Activated CD4-positive, alpha-beta T cell treated with anti-CD3 and anti-CD28 coated beads, Interleukin-2, amount 50 U/mL, for 4 hours (primary cell): ENCODE measurements at regions not wholly inside any gene's neighbourhood (a gene's known extent, or its start where the extent isn't known, plus 50 kb on each side); places are given as distances from the start of the nearest gene placed in this dataset.

Experiments used
- DNase-seq, 2 experiments: peaks; one replicate each; pipeline ENCODE4 v3.0.0-alpha.2; 2020

- DNase-seq: no peak
Observed at GRCh38 chr6:14443629-14444268, 326.2 kb downstream of the CD83 start.

- no peak for DNase-seq
Observed at GRCh38 chr6:14444295-14444972, 326.9 kb downstream of the CD83 start.

DNA sequence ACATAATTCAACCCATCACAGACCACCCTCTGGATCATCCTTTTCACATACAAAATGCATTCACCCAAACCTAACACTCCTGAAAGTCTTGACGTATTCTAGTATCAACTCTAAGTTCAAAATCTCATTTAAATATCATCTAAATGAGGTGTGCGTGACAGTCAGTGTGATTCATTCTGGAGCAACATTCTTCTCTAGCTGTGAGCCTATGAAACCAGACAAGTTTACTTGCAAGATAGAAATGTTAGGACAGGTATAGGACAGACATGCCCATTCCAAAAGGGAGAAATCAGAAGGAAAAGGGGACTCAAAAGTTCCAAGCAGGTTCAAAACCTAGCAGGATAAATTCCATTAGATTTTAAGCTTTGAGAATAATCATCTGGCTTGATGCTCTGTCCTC lies 329.7 kb downstream of the CD83 start:
- no peak for DNase-seq

- no peak for DNase-seq
Observed at GRCh38 chr6:14448246-14448645, 330.7 kb downstream of the CD83 start.

- DNase-seq: no peak
Observed at GRCh38 chr6:14450133-14450504, 332.5 kb downstream of the CD83 start.

DNA sequence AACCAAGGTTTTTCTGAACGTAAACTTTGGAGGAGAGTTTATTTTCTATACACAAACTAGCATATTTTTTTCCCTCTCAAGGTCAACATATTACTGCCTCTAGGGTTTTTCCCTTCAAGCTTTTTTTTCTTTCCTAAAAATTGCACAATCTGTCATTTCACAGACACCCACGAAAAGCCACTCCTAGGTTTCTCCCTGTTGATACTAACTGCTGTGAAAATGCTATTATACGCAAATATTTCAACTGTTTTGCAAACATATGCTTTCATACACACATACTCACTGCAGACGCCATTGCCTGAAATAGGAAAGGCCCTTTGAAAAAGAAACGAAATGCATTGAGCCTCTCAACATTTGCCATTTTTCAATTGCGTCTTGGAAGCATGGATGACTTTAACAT lies 333.0 kb downstream of the CD83 start:
- DNase-seq: no peak

DNA sequence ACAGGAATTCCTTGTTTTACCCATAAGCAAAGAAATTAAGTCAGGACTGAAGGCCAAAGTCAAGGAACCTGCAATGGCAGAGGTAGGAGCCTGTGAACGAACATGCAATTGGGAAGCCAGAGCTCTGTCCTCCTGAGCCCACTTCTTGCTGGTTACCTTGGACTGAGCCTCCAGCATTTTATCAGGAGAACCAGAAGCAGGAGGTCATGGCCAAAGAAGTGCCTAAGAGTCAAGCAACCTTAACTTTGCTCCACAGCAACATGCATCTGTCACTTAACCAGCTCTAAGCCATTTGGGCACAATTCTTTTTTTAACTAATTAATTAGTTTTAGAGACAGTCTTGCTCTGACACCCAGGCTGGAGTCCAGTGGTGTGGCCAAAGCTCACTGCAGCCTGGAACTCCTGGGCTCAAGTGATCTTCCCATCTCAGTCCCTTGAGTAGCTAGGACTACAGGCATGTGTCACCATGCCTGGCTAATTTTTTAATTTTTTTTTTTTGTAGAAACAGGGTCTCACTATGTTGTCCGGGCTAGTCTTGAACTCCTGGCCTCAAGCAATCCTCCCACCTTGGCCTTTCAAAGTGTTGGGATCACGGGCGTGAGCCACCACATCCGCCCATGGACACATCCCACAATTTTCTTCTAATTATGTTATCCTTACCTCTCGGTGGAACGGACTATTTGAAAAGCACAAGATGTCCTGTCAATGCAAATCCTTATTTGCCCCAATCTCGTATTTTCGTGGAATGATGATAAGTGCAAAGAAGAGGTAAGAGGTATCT lies 334.2 kb downstream of the CD83 start:
- DNase-seq: no peak

DNA sequence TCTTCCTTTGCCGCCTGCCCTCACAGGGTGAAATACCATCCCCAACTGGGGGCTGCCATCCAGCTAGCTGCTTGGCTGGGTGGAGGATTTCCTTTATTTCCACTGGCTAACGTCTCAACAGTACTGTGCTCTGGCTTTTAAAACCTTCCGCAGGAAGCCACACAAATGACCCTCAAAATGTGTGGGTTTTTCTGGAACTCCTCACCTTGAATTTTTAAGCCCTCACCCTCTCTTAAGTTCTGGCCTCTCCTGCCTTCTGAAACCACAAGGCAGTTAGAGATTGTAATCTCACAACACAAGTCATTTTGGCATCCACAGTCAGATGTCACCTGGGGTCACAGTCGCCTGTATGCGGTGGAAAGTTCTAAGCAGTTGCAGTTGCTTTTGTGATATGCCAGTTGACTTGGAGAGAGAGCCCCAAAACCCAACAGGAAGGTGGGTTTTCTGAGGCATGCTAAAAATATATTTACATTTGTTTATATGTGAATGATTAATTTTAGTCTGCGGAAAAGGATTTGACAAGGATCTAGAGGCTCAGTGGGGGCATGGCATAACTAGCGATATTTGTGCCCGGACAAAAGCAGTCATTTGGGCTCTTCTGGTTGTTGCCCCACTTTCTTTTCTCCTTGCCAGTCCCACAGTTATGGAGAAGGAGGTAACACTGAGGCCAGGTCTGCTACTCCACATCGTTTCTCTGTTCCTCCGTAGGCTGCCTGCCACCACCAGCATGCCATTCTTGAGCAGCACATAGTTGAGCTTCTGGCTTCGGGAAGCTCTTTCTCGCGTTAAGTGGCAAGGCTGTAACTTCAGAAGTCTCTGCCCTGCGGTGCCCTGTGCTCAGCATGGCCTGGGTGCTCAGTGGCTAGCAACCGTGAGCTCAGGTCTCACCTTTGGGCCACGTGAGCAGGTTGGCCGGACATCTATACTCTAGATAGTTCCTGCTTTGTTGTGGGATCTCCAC lies 335.3 kb downstream of the CD83 start:
- peak; percentile 27 for DNase-seq

DNA sequence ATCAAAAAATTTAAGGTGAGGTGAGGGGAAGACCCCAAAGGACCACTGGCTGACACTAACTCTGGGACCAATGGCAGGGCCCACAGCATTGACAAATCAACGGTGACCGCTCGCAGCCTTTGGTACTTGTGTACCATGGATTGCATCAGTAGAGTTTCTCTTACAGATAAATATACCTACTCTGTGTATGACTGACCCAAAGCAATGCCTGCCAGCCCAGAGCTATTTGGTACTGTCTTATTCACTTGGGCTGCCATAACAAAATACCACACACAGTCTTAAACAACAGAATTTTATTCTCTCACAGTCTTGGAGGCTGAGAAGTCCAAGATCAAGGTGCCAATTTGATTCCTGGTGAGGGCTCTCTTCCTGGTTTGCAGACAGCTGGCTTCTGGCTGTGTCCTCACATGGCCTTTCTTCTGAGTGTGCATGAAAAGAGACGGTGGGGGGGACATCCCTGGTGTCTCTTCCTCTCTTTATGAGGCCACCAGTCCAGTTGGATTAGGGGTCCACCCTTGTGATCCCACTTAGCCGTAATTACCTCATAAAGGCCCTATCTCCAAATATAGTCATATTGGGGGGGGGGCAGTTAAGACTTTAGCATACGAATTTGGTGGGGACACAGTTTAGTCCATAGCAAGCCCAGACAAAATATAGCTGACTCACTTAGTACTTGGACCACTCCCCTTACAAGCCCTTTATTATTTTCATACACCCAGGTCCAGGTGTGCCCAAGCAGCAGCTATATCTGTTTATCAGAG lies 336.3 kb downstream of the CD83 start:
- no peak for DNase-seq

DNA sequence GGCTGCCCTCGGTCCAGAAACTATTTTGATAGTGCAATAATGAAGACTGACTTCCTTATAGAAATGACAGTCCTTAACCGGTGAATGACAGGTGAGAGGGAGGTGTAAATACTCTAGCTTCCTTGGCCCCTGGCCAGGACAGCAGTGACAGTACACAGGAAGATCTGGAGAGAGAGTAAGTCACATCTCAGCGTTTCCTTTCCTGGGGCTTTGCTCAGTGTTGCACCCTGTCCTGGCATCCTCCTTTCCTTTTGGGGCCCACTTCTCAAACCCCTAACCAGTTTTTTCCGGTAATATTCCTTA lies 336.9 kb downstream of the CD83 start:
- peak; percentile 19 for DNase-seq

DNA sequence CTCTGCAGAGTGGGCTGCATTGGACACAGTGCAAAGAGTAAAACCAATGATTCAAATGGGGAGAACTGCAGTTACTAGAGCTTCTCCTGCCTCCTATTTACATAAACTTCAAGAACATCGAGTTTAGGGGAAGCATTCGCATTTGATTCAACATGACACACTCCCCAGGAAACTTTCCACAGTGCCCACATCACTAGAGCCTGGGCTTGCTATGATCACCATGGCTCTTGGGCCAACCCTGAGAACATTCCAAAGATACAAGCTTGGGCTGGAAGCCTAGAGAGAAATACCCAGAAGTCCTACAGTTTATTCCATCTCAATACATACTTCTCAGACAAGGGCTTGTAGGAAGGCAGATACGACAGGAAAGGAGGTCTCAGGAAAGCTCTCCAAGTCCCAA lies 337.9 kb downstream of the CD83 start:
- DNase-seq: no peak

DNA sequence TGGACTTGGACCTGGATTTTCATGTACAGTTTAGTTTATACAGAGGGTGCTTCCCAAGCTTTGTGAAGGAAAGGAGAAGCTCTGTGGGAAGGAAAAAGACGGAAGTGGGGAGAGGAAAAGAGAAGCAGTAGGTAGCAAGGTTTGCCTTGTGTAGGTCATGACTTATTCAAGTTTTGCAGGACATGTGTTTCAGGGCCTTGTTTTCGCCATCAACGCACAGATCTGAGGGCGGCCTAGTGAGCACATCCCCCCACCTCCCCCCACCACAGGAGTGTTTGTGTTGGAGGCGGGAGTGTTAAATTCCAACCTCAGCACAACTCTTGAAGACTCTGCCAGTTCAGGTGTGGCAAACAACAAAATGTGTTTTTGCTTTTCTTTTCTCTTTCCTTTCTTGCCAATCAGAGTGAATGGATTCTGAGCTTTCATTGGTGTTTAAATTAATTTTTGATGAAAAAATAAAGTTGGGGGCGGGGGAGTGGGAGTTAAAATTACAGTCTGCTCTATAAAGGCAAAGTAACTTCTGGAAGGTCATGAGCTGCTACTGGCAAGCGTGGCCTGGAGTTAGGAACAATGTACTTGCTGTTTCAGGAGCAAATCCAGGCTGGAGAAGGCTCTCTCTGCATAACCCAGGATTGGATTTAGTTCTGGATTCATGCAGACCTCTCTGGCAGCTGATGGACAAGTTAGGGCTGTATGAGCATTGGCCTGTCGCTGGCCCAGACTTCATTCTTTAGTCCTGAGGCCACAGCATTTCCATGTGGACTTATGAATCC lies 338.5 kb downstream of the CD83 start:
- no peak for DNase-seq

DNA sequence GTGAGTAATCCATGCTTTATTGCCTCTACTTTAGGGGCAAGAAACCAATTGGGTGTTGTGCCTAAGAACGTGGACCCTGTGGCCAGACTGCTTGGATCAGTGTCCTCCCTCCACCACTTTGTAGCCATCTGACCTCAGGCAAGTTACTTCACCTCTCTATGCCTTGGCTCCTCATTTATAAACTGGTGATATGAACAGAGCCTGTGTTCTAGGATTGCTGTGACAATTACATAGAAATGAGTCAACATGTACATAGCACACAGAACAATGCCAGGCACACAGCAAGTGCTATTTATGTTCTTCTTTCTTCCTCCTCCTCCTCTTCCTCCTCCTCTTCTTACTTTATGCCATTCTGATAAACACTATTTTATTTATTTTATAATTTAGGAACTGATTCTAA lies 339.4 kb downstream of the CD83 start:
- no peak for DNase-seq

DNA sequence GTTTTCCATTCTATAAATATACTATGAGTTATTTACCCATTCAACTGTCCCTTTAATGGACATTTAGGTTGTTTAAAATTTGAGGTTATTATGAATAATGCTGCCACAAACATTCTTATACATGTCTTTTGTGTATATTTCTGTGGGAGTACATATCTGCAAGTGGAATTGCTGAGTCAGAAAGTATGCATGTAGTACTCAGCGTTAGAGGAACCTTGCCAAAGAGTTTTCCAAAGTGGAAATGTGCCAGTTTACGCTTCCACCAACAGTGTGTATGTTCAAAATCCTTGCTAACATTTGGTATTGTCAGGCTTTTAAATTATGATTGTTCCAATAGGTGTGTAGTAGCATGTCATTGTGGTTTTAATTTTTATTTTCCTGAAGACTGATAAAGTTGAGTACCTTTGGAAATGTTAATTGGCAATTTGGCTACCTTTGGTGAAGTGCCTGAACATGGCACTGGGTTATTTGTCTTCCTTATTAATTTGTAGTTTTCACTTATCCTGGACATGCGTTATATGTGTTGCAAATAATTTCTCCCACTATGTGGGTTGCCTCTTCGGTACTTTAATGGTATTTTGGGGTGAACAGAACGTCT lies 341.2 kb downstream of the CD83 start:
- DNase-seq: no peak

DNA sequence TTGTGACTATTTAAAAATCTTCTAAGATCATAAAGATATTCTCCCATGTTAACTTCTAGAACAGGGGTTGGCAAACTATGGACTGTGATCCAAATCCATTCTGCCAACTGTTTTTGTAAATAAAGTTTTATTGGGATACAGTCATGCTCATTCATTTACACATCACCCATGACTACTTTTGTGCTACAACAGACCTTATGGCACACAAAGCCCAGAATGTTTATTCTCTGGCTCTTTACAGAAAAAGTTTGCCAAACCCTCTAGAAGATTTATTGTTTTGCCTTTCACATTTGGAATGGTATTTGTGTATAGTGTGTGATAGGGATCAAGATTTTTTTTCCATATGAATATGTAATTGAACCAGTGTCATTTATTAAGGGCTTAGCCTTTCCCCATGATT lies 341.7 kb downstream of the CD83 start:
- no peak for DNase-seq

DNA sequence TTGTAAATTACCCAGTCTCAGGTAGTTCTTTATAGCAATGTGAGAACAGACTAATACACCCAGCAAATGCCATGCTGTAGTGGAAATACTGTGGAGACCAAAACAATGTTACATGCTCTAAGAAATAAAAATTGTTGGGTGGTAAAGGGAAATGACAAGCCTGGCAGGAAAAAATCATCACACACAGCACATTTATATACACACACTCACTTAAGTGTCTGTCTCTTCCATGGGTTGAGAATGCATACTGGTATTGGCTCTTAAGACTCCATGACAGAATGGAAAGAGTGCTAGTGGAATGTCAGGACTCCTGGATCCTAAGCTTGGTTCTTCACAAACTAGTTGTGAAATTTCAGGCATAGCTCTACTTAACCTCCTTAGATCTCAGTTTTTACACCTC lies 343.0 kb downstream of the CD83 start:
- DNase-seq: no peak

GRCh38 chr6:14462135-14462534 lies 344.6 kb downstream of the CD83 start:
- DNase-seq: no peak

DNA sequence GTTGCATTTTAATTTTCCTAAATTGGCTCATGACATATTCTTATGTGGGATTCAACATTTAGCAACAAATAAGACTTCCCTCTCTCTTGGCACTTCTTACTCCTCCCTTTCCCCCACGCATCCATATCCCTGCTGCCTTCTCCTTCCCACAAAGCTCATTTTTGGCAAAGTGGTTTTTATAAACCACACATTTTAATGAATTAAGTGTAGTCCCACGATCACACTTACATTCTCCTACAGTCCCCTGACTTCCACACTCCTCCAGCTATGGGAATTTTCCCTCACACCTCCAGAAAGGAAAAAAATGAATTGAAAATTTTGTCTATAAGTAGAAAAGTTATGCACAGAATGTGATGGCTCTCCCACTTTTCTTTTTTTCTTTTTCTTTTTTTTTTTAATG lies 345.0 kb downstream of the CD83 start:
- no peak for DNase-seq

DNA sequence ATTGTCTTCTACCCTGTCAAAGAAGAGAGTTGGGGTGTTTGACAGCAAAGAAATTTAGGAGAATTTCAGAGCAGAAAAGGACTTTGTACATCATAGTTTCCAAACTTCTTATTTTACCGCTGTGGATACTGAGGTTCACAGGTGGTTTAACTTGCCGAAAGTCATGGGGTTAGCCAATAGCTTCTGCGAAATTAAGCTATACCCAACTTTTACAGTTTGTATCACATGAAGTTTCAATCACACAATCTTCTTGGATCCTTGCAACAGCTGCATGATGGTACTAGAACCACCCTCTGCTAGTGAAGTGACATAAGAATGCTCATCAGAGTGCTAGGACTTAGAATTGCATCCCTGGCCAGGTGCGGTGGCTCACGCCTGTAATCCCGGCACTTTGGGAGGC lies 345.5 kb downstream of the CD83 start:
- DNase-seq: no peak

GRCh38 chr6:14464055-14464454 lies 346.5 kb downstream of the CD83 start:
- no peak for DNase-seq

DNA sequence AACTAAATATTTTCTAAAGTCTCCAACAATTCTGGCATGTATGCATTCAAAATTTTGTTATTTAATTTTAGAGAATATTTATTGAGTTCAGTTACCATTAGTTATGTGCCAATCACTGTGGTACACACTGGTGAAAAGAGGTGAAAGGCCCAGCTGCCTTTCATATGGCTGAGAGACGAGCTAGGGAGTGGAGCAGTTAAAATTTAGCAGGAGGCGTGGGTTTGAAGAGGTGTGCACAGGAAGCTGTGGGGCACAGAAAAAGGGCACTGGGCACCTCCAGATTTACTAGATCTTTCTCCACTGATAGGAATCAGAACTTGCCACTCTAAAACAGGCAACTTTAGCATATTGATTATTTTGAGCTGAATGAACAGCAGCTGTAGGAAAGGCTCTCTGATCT lies 347.1 kb downstream of the CD83 start:
- DNase-seq: no peak
